GM12878 (cell line): ENCODE measurements at regions not wholly inside any gene's neighbourhood (a gene's known extent, or its start where the extent isn't known, plus 50 kb on each side); places are given as distances from the start of the nearest gene placed in this dataset.

ENCODE experiments used
- ATAC-seq: fragments of 200-7000 bp; cut with Tn5 transposase; 3 replicates; pipeline ENCODE4 v1.9.1; 2020; ENCODE audit warnings: mild to moderate bottlenecking, moderate library complexity
- BruUV-seq: library from RNA; stranded (reverse); fragments of 400-500 nt; replicated peaks from 2 replicates; lab custom pipeline; 2021; lab: Mats Ljungman, UMichigan
- CTCF ChIA-PET: fragments of 300-600 bp; sonication (Branson Sonifier 250); formaldehyde crosslinking; extraction: SDS; loops from one replicate; lab custom pipeline; 2021; ENCODE audit warnings: inconsistent platforms; lab: Yijun Ruan, JAX
- POLR2A ChIA-PET: fragments of 350-600 bp; formaldehyde crosslinking; extraction: SDS; loops from one replicate; lab custom pipeline; 2021; ENCODE audit warnings: inconsistent platforms; lab: Charles Lee
- RAD21 ChIA-PET: fragments of 300-600 bp; sonication (Branson Sonifier 250); formaldehyde crosslinking; loops from one replicate; lab custom pipeline; 2023; ENCODE audit warnings: antibody characterized with exemption; ENCODE audit not compliant: unreplicated experiment; lab: Charles Lee
- SMC1A ChIA-PET: fragments of 300-600 bp; sonication (Branson Sonifier 250); formaldehyde crosslinking; loops from one replicate; lab custom pipeline; 2023; ENCODE audit not compliant: unreplicated experiment, uncharacterized antibody; lab: Charles Lee
- DNase-seq: peaks from one replicate; pipeline ENCODE4 v3.0.0-alpha.2; 2011; ENCODE audit warnings: low read depth, low spot score
- FAIRE-seq: peaks from 3 replicates; lab custom pipeline; 2011; peaks lifted over from hg19 to GRCh38; lab: Jason Lieb, UNC
- H2AFZ ChIP-seq: 2 replicates; pipeline ENCODE4 v1.6.0; 2011; ENCODE audit warnings: low read depth, low read length, control low read depth; ENCODE audit not compliant: control insufficient read depth
- H3K27ac ChIP-seq: 2 replicates; pipeline ENCODE4 v1.5.1; 2011; ENCODE audit warnings: control low read depth; ENCODE audit not compliant: control insufficient read depth, insufficient read depth
- H3K27me3 ChIP-seq, 2 experiments: replicated peaks in 1 of 2; 2 replicates each; pipeline versions ENCODE4 v1.6.0 to v1.6.1; 2011; ENCODE audit warnings: low read length in 1 of 2; ENCODE audit not compliant: control insufficient read depth in 2 of 2, insufficient read depth in 2 of 2
- H3K36me3 ChIP-seq, 2 experiments: 2 replicates each; pipeline ENCODE4 v1.5.1; 2011; ENCODE audit warnings: low read length in 1 of 2; ENCODE audit not compliant: control insufficient read depth in 2 of 2, insufficient read depth in 2 of 2
- H3K4me1 ChIP-seq: 2 replicates; pipeline ENCODE4 v1.6.1; 2011; ENCODE audit warnings: mild to moderate bottlenecking, low read length, moderate library complexity, mixed read lengths; ENCODE audit not compliant: control insufficient read depth, insufficient read depth
- H3K4me2 ChIP-seq: 2 replicates; pipeline ENCODE4 v1.6.0; 2011; ENCODE audit warnings: control low read depth; ENCODE audit not compliant: control insufficient read depth, insufficient read depth
- H3K4me3 ChIP-seq: fragments of 200-600 bp; sonication (generic); 2 replicates; pipeline ENCODE4 v1.5.1; 2016
- H3K79me2 ChIP-seq: 2 replicates; pipeline ENCODE4 v1.6.0; 2011; ENCODE audit warnings: low read length; ENCODE audit not compliant: control insufficient read depth, insufficient read depth
- H3K9ac ChIP-seq: 2 replicates; pipeline ENCODE4 v1.8.0; 2011; ENCODE audit warnings: low read length, control low read depth, mixed read lengths; ENCODE audit not compliant: control insufficient read depth, insufficient read depth
- H3K9me3 ChIP-seq: replicated peaks from 3 replicates; pipeline ENCODE4 v1.5.1; 2011; ENCODE audit warnings: mild to moderate bottlenecking, low read length; ENCODE audit not compliant: control insufficient read depth, insufficient read depth
- H4K20me1 ChIP-seq: 2 replicates; pipeline ENCODE4 v1.6.0; 2011; ENCODE audit not compliant: control insufficient read depth, insufficient read depth
- BRCA1 ChIP-seq: IDR thresholded peaks from 2 replicates; pipeline ENCODE4 v1.6.1; 2011; ENCODE audit warnings: low read depth, low read length, improper control_type of control experiment
- CHD4 ChIP-seq: fragments of 200-600 bp; sonication (generic); IDR thresholded peaks from 2 replicates; pipeline ENCODE4 v1.6.1; 2016; ENCODE audit warnings: mild to moderate bottlenecking
- EED ChIP-seq: sonication (generic); IDR thresholded peaks from 2 replicates; pipeline ENCODE4 v1.6.1; 2016; ENCODE audit warnings: antibody characterized with exemption, low read depth
- FOS ChIP-seq: IDR thresholded peaks from 3 replicates; pipeline ENCODE4 v1.6.1; 2011; ENCODE audit warnings: borderline replicate concordance; ENCODE audit not compliant: insufficient read length; ENCODE audit errors: extremely low read depth
- MXI1 ChIP-seq: fragments of 150-350 bp; IDR thresholded peaks from 2 replicates; pipeline ENCODE4 v1.6.1; 2011; ENCODE audit warnings: low read depth, mild to moderate bottlenecking, inconsistent platforms, low read length, improper control_type of control experiment
- NBN ChIP-seq: fragments of 450-650 bp; IDR thresholded peaks from 2 replicates; pipeline ENCODE4 v1.6.1; 2016
- SRF ChIP-seq, 2 experiments: IDR thresholded peaks; 2 replicates each; pipeline ENCODE4 v1.6.1; 2011; ENCODE audit warnings: low read depth in 2 of 2, low read length in 2 of 2, mild to moderate bottlenecking in 1 of 2, moderate library complexity in 1 of 2
- WGBS: methylation state at CpG from one replicate; pipeline ENCODE4 v1.1.6; 2016; ENCODE audit warnings: low lambda C conversion rate; ENCODE audit not compliant: insufficient replicate concordance, insufficient coverage; ENCODE audit errors: missing lambda C conversion rate; 5-methylcytosine and 5-hydroxymethylcytosine counted together
- in situ Hi-C: fragments of 300-500 bp; cut with MboI; formaldehyde crosslinking; loops from 9 replicates; pipeline ENCODE4 v1.14.3; 2018; ENCODE audit warnings: mixed read lengths
- intact Hi-C: fragments of 100-400 bp; cut with micrococcal nuclease; formaldehyde crosslinking; loops from one replicate; pipeline ENCODE4 v1.14.2; 2022; ENCODE audit not compliant: unreplicated experiment
- TF ChIP-seq, protein P1 (sequence below): IDR thresholded peaks from 2 replicates; pipeline ENCODE4 v1.6.1; 2012; ENCODE audit warnings: improper control_type of control experiment, low read depth, low read length; ENCODE audit not compliant: insufficient replicate concordance

GRCh38 chr6:27558028-27558724 is 85.3 kb upstream of the ZNF184 start:
- H3K27me3 ChIP-seq, result no peaks in the 10 kb centered on the region; a peak in 2 of 4 replicates
- no peak for FAIRE-seq
- no TSS peak for BruUV-seq

More at GRCh38 chr6:27558028-27558724, 85.3 kb upstream of the ZNF184 start:
- H3K27ac ChIP-seq, result no peak overlapping the region
- H3K9me3 ChIP-seq, result no peaks in the 10 kb centered on the region; the same call in 2 of the 3 replicates
- intact Hi-C loops, result no loop called here
- WGBS, result 62% methylated on average over 31 of the region's 31 CpGs
- SMC1A ChIA-PET, result interaction anchor here (0.6 kb wide), 1 partner anchor 323 kb away, joined by 3 read pairs; no protein-coding TSS in a partner anchor
- RAD21 ChIA-PET, result no interaction called here
- CTCF ChIA-PET, result interaction anchor here (0.5 to 0.6 kb wide), 2 partner anchors 17 to 244 kb away, joined by 4 read pairs; no protein-coding TSS in a partner anchor
- peak overlapping the region; percentile 46 for H2AFZ ChIP-seq
- H3K79me2 ChIP-seq, result no peaks in the 10 kb centered on the region
- no peaks in the 10 kb centered on the region for H4K20me1 ChIP-seq
- peak overlapping the region; percentile 51; the same call in 1 of the 2 replicates for H3K4me3 ChIP-seq
- no peak overlapping the region for H3K9ac ChIP-seq
- POLR2A ChIA-PET, result interaction anchor here (0.6 kb wide), 1 partner anchor 158 kb away, joined by 5 read pairs; no protein-coding TSS in a partner anchor
- H3K36me3 ChIP-seq, result no peaks in the 10 kb centered on the region
- no peak for DNase-seq
- H3K4me2 ChIP-seq, result peak overlapping the region; percentile 82
- TF ChIP-seq EED (0 out of 2 replicates have a peak, but pooled peaks have one; percentile 35), FOS (no peak), NBN (no peak), MXI1 (no peak), CHD4 (no peak), SRF (IDR thresholded peaks at IDR 0.05; ENCODE audit: low read depth in 2 of 2, low read length in 2 of 2) (no peak), BRCA1 (no peak)
- TF ChIP-seq, protein P1, sequence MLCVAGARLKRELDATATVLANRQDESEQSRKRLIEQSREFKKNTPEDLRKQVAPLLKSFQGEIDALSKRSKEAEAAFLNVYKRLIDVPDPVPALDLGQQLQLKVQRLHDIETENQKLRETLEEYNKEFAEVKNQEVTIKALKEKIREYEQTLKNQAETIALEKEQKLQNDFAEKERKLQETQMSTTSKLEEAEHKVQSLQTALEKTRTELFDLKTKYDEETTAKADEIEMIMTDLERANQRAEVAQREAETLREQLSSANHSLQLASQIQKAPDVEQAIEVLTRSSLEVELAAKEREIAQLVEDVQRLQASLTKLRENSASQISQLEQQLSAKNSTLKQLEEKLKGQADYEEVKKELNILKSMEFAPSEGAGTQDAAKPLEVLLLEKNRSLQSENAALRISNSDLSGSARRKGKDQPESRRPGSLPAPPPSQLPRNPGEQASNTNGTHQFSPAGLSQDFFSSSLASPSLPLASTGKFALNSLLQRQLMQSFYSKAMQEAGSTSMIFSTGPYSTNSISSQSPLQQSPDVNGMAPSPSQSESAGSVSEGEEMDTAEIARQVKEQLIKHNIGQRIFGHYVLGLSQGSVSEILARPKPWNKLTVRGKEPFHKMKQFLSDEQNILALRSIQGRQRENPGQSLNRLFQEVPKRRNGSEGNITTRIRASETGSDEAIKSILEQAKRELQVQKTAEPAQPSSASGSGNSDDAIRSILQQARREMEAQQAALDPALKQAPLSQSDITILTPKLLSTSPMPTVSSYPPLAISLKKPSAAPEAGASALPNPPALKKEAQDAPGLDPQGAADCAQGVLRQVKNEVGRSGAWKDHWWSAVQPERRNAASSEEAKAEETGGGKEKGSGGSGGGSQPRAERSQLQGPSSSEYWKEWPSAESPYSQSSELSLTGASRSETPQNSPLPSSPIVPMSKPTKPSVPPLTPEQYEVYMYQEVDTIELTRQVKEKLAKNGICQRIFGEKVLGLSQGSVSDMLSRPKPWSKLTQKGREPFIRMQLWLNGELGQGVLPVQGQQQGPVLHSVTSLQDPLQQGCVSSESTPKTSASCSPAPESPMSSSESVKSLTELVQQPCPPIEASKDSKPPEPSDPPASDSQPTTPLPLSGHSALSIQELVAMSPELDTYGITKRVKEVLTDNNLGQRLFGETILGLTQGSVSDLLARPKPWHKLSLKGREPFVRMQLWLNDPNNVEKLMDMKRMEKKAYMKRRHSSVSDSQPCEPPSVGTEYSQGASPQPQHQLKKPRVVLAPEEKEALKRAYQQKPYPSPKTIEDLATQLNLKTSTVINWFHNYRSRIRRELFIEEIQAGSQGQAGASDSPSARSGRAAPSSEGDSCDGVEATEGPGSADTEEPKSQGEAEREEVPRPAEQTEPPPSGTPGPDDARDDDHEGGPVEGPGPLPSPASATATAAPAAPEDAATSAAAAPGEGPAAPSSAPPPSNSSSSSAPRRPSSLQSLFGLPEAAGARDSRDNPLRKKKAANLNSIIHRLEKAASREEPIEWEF, result no peak
- H3K4me1 ChIP-seq, result no peaks in the 10 kb centered on the region
- in situ Hi-C loops, result no loop called here
- ATAC-seq, result no peak
